ENCODE measurements at regions not wholly inside any gene's neighbourhood (a gene's known extent, or its start where the extent isn't known, plus 50 kb on each side); places are given as distances from the start of the nearest gene placed in this dataset.

DNA sequence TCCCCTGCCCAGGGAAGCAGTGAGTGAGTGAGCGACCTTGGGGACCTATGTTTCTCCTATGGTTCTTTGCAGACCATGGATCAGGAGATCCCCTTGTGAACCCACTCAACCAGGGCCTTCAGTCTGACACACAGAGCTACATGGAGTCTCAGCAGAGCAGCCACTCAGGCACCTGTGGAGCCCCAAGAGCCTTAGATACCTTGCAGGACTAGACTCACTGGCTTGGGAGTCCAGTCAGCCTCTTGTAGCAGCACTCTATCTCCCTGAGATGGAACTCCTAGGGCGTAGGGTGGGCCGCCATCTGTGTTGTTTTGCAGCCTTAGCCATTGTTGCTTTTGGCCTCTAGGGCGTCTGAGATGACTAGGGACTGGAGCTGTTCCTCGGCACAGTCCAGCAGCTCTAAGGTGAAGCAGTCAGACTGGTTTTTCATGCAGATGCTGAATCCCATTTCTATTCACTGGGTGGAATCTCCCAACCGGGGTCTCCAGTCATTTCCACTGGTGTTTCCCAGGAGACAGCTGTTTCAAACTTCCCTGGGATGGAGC is 284.6 kb upstream of the RPS23 start:
- 82% methylated on average over 4 of the region's 6 CpGs; no CpG with 5 or more reads in 1 of the 2 donors for WGBS, 2 donors (ENCODE audit: low coverage in 1 of 2)
- no peaks in the 10 kb centered on the region for H3K36me3 ChIP-seq
- no peak for DNase-seq
- no peaks in the 10 kb centered on the region for H3K27me3 ChIP-seq
- in situ Hi-C loops (cut with MboI; ENCODE audit: low pct_ligation_motif_present in 1 of 4, low pct_unique_long_range_greater_than_20kb in 1 of 4, low sequenced_read_pairs in 3 of 4) = no loop called here
- no peaks in the 10 kb centered on the region for H3K9me3 ChIP-seq
- H3K4me1 ChIP-seq = no peaks in the 10 kb centered on the region
- H3K4me3 ChIP-seq = no peak overlapping the region
- intact Hi-C loops (cut with DNase I; ENCODE audit: low total_unique reads) = no loop called here
- TF ChIP-seq CTCF (IDR thresholded peaks at IDR 0.05) = no peak
- no peak for TF ChIP-seq EP300 (IDR thresholded peaks at IDR 0.05; ENCODE audit: low read depth)
- no peak for TF ChIP-seq POLR2AphosphoS5 (IDR thresholded peaks at IDR 0.05)
- TF ChIP-seq POLR2A (IDR thresholded peaks at IDR 0.05) = no peak
- H3K27ac ChIP-seq = no peak overlapping the region

- Histone ChIP-seq H3K4me3 (no peak overlapping the region), H3K27ac (no peak overlapping the region), H3K27me3 (no peaks in the 10 kb centered on the region), H3K36me3 (no peaks in the 10 kb centered on the region), H3K9me3 (no peaks in the 10 kb centered on the region), H3K4me1 (no peaks in the 10 kb centered on the region)
- intact Hi-C loops (cut with DNase I; ENCODE audit: low total_unique reads) (no loop called here), in situ Hi-C loops (cut with MboI; ENCODE audit: low pct_ligation_motif_present in 1 of 4, low pct_unique_long_range_greater_than_20kb in 1 of 4, low sequenced_read_pairs in 3 of 4) (no loop called here)
- TF ChIP-seq CTCF (IDR thresholded peaks at IDR 0.05) (no peak), POLR2A (IDR thresholded peaks at IDR 0.05) (no peak), POLR2AphosphoS5 (IDR thresholded peaks at IDR 0.05) (no peak), EP300 (IDR thresholded peaks at IDR 0.05; ENCODE audit: low read depth) (no peak)
- WGBS, 2 donors (ENCODE audit: low coverage in 1 of 2) = 56% methylated on average over 2 of the region's 2 CpGs; no CpG with 5 or more reads in 1 of the 2 donors
- DNase-seq = no peak
Observed at GRCh38 chr5:82561797-82562196, 283.6 kb upstream of the RPS23 start.

GRCh38 chr5:82560969-82561368 is 282.8 kb upstream of the RPS23 start:
- TF ChIP-seq CTCF (IDR thresholded peaks at IDR 0.05) (no peak), EP300 (IDR thresholded peaks at IDR 0.05; ENCODE audit: low read depth) (no peak), POLR2A (IDR thresholded peaks at IDR 0.05) (no peak), POLR2AphosphoS5 (IDR thresholded peaks at IDR 0.05) (no peak)
- no peaks in the 10 kb centered on the region for H3K9me3 ChIP-seq
- intact Hi-C loops (cut with DNase I; ENCODE audit: low total_unique reads) (no loop called here), in situ Hi-C loops (cut with MboI; ENCODE audit: low pct_ligation_motif_present in 1 of 4, low pct_unique_long_range_greater_than_20kb in 1 of 4, low sequenced_read_pairs in 3 of 4) (no loop called here)
- no peak overlapping the region for H3K27ac ChIP-seq
- no peaks in the 10 kb centered on the region for H3K27me3 ChIP-seq
- H3K36me3 ChIP-seq = no peaks in the 10 kb centered on the region
- DNase-seq = no peak
- WGBS, 2 donors (ENCODE audit: low coverage in 1 of 2) = 42 to 66% methylated on average over 1 of the region's 1 CpG
- no peak overlapping the region for H3K4me3 ChIP-seq
- H3K4me1 ChIP-seq = no peaks in the 10 kb centered on the region

DNA sequence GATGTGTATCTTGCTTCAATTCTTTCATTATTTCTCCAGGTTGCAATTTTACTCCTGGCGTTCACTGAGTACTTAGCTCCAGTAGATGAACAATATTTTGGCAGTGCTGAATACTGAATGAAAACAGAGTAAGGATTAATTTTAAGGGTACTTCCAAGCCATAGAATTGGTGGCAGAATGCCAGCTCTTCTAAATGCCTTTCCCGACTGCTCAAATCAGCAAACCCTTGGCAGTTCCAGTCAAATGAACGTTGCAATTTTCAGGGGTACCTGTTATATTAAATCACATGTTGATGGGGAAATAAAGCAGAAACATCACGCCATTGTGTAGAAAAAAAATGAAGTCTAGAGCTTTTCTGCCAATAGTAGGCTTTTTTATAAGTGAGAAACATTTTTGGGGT is 282.4 kb upstream of the RPS23 start:
- WGBS, 2 donors (ENCODE audit: low coverage in 1 of 2) = 61 to 80% methylated on average over 4 of the region's 4 CpGs
- intact Hi-C loops (cut with DNase I; ENCODE audit: low total_unique reads) (no loop called here), in situ Hi-C loops (cut with MboI; ENCODE audit: low pct_ligation_motif_present in 1 of 4, low pct_unique_long_range_greater_than_20kb in 1 of 4, low sequenced_read_pairs in 3 of 4) (no loop called here)
- Histone ChIP-seq H3K36me3 (no peaks in the 10 kb centered on the region), H3K27ac (no peak overlapping the region), H3K4me3 (no peak overlapping the region), H3K4me1 (no peaks in the 10 kb centered on the region), H3K27me3 (no peaks in the 10 kb centered on the region), H3K9me3 (no peaks in the 10 kb centered on the region)
- no peak for TF ChIP-seq CTCF (IDR thresholded peaks at IDR 0.05)
- no peak for TF ChIP-seq POLR2A (IDR thresholded peaks at IDR 0.05)
- no peak for TF ChIP-seq EP300 (IDR thresholded peaks at IDR 0.05; ENCODE audit: low read depth)
- TF ChIP-seq POLR2AphosphoS5 (IDR thresholded peaks at IDR 0.05) = no peak
- DNase-seq = no peak

All from transverse colon (tissue), 4 donors.